Stomach (tissue), 8 donors: ENCODE measurements at regions not wholly inside any gene's neighbourhood (a gene's known extent, or its start where the extent isn't known, plus 50 kb on each side); places are given as distances from the start of the nearest gene placed in this dataset.

ENCODE experiments used
- DNase-seq, 2 donors: peaks; one replicate each; pipeline versions ENCODE4 v3.0.0 to v3.0.0-alpha.2; 2013 to 2019
- H3K27ac ChIP-seq, 5 donors: fragments of 200-600 bp in 4 of 5; sonication (generic) in 4 of 5; one replicate each; pipeline ENCODE4 v1.5.1; 2013 to 2019; ENCODE audit warnings: mild to moderate bottlenecking in 1 of 5, moderate library complexity in 1 of 5
- H3K27me3 ChIP-seq, 3 donors: fragments of 200-600 bp; sonication (generic); one replicate each; pipeline ENCODE4 v1.5.1; 2017 to 2019; ENCODE audit warnings: mixed run types in 1 of 3
- H3K36me3 ChIP-seq, 4 donors: fragments of 200-600 bp; sonication (generic); 1 replicate in 3 of 4; 2 replicates in 1 of 4; pipeline ENCODE4 v1.5.1; 2016 to 2019
- H3K4me1 ChIP-seq, 4 donors: fragments of 200-600 bp; sonication (generic); one replicate each; pipeline ENCODE4 v1.5.1; 2016 to 2019
- H3K4me3 ChIP-seq, 4 donors: fragments of 200-600 bp; sonication (generic) in 3 of 4; one replicate each; pipeline ENCODE4 v1.5.1; 2016 to 2019; ENCODE audit warnings: mild to moderate bottlenecking in 1 of 4
- H3K9me3 ChIP-seq, 4 donors: fragments of 200-600 bp; sonication (generic); one replicate each; pipeline ENCODE4 v1.5.1; 2016 to 2019
- EP300 ChIP-seq: sonication (generic); formaldehyde crosslinking; IDR thresholded peaks from one replicate; pipeline ENCODE4 v1.6.1; 2017; ENCODE audit warnings: antibody characterized with exemption
- POLR2A ChIP-seq, 4 donors: fragments of 450-650 bp; IDR thresholded peaks; one replicate each; pipeline ENCODE4 v1.6.1; 2016; ENCODE audit warnings: antibody characterized with exemption in 4 of 4, control low read depth in 2 of 4, mild to moderate bottlenecking in 1 of 4, moderate library complexity in 1 of 4
- POLR2AphosphoS5 ChIP-seq, 3 donors: sonication (generic); formaldehyde crosslinking; IDR thresholded peaks; one replicate each; pipeline ENCODE4 v1.6.1; 2016; ENCODE audit warnings: antibody characterized with exemption in 3 of 3
- WGBS, 5 donors: extraction: QIAGEN DNeasy Blood & Tissue Kit in 3 of 5; methylation state at CpG; one replicate each; pipeline versions ENCODE4 v1.1.5 to v1.1.7; 2013 to 2018; 5-methylcytosine and 5-hydroxymethylcytosine counted together
- intact Hi-C: fragments of 100-400 bp; cut with DNase I; formaldehyde crosslinking; loops from one replicate; pipeline ENCODE4 v1.15.1; 2023; ENCODE audit warnings: low total_unique reads
- TF ChIP-seq, protein P1 (sequence below), 7 experiments: fragments of 450-650 bp in 4 of 7; fragments of 200-600 bp in 3 of 7; sonication (generic) in 3 of 7; IDR thresholded peaks; one replicate each; pipeline ENCODE4 v1.5.1; 2016 to 2019; ENCODE audit warnings: antibody characterized with exemption in 7 of 7, control low read depth in 2 of 7, mild to moderate bottlenecking in 1 of 7
- donor health status: healthy with polysubstance abuse.
- donor health status: Bipolar disorder and iron deficiency.
- donor health status: healthy.

DNA sequence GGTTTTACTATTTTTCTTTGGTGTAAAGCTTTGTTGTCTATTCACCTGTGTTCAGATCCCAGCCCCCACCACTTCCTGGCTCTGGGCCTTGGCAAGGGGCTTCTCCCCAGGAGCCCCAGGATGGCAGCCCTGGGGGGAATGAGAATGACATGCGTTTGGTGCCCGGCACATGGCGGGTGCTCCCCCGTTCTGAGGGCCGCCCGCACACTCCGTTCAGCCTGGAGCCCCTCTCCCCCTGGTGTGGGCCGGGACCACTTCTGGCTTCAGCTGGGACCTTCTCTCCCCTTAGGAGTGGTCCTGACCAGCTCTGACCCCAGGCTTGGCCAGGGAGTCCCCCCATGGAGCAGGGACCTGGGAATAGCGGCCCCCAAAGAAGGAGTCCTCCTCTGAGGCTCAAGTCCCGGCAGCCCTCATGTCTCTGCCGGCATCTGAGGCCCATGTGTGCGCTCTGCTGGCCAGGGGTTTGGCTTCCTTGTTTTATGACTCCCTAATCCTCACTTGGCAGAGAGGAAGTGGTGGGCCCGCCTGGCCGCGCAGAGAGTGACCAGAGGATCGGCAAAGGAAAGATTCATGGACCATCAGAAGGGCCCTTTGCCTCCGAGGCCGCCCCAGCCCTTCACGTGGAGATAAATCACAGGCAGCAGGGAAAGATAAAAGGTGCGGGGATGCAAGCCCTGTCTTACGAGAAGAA is 57.0 kb upstream of the LMX1B start:
- WGBS, 5 donors = 77 to 94% (median 86%) methylated on average over 10 to 21 of the region's 21 CpGs
- Histone ChIP-seq H3K9me3 (no peaks in the 10 kb centered on the region), H3K27ac (no peak overlapping the region), H3K27me3 (peaks cover 0 to 27% (median 3%) of the 10 kb centered on the region in 3 donors), H3K36me3 (no peaks in the 10 kb centered on the region), H3K4me3 (no peak overlapping the region), H3K4me1 (no peaks in the 10 kb centered on the region)
- TF ChIP-seq, protein P1, sequence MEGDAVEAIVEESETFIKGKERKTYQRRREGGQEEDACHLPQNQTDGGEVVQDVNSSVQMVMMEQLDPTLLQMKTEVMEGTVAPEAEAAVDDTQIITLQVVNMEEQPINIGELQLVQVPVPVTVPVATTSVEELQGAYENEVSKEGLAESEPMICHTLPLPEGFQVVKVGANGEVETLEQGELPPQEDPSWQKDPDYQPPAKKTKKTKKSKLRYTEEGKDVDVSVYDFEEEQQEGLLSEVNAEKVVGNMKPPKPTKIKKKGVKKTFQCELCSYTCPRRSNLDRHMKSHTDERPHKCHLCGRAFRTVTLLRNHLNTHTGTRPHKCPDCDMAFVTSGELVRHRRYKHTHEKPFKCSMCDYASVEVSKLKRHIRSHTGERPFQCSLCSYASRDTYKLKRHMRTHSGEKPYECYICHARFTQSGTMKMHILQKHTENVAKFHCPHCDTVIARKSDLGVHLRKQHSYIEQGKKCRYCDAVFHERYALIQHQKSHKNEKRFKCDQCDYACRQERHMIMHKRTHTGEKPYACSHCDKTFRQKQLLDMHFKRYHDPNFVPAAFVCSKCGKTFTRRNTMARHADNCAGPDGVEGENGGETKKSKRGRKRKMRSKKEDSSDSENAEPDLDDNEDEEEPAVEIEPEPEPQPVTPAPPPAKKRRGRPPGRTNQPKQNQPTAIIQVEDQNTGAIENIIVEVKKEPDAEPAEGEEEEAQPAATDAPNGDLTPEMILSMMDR (IDR thresholded peaks at IDR 0.05) = no peak
- TF ChIP-seq EP300 (no peak), POLR2AphosphoS5 (IDR thresholded peaks at IDR 0.05) (no peak), POLR2A (IDR thresholded peaks at IDR 0.05) (no peak)
- intact Hi-C loops = loop anchor here (5.0 kb wide), 1 partner anchor 54 kb away; no protein-coding TSS in a partner anchor
- no peak for DNase-seq

DNA sequence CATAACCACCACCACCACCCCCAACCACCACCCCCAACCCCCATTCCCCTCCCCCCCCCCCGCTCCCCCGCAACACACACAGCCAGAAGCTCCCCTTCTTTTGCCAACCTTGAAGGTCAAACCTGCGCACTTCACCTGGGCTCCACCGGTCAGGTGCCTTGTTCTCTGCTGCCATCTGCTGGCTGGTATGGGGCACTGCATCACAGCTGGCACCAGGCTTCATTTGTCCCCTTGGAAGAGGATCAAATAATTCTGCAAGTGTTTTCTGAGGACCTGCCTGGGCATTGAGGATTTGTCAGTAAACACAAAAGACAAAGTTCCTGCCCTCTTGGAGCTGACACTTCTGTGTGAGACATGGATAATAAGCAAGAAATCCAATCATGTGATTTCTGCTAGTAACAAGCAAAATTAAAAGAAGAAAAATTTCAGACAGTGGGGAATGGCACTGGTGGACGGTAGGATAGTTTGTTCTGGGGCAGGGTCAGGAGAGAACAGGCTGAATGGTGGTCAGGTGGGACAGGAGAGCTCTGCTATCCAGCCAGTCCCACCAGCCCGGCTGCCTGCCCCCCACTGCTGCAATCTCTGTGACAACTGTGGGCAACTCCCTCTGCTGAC is 55.6 kb upstream of the LMX1B start:
- no peak overlapping the region for H3K27ac ChIP-seq
- H3K27me3 ChIP-seq = peaks cover 0 to 40% (median 3%) of the 10 kb centered on the region in 3 donors
- TF ChIP-seq POLR2AphosphoS5 (IDR thresholded peaks at IDR 0.05) (peak in 1 of 3 donors; percentile 24), POLR2A (IDR thresholded peaks at IDR 0.05) (no peak), EP300 (no peak)
- TF ChIP-seq, protein P1 (IDR thresholded peaks at IDR 0.05) = peak in 6 of 7 experiments; percentile 87 to 98 (median 94)
- H3K4me3 ChIP-seq = no peak overlapping the region
- H3K9me3 ChIP-seq = no peaks in the 10 kb centered on the region
- no peaks in the 10 kb centered on the region for H3K4me1 ChIP-seq
- WGBS, 5 donors = 8 to 17% (median 14%) methylated on average over 5 to 6 of the region's 6 CpGs
- intact Hi-C loops = loop anchor here (5.0 kb wide), 1 partner anchor 56 kb away; no protein-coding TSS in a partner anchor
- peak; percentile 80 to 87 for DNase-seq
- no peaks in the 10 kb centered on the region for H3K36me3 ChIP-seq

DNA sequence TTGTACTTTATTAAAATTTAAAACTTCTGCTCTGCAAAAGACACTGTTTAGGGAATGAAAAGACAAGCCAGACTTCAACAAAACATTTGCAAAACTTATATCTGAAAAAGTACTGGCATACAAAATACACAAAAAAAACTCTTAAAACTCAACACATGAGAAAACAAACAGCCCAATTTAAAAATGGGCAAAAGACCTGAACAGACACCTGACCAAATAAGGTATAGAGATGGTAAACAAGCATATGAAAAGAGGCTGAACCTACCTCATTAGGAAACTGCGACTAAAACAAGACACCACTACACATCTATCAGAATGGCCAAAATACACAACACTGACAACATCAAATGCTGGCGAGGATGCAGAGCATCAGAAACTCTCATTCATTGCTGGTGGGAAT is 54.4 kb upstream of the LMX1B start:
- intact Hi-C loops = loop anchor here (5.0 kb wide), 1 partner anchor 57 kb away; no protein-coding TSS in a partner anchor
- no peak for DNase-seq
- no peaks in the 10 kb centered on the region for H3K4me1 ChIP-seq
- H3K27me3 ChIP-seq = peaks cover 0 to 51% (median 9%) of the 10 kb centered on the region in 3 donors
- H3K36me3 ChIP-seq = no peaks in the 10 kb centered on the region
- H3K4me3 ChIP-seq = no peak overlapping the region
- WGBS, 5 donors = 72 to 95% (median 85%) methylated on average over 2 of the region's 2 CpGs
- no peaks in the 10 kb centered on the region for H3K9me3 ChIP-seq
- TF ChIP-seq POLR2AphosphoS5 (IDR thresholded peaks at IDR 0.05) = no peak
- TF ChIP-seq, protein P1 (IDR thresholded peaks at IDR 0.05) = no peak
- TF ChIP-seq POLR2A (IDR thresholded peaks at IDR 0.05) = no peak
- no peak for TF ChIP-seq EP300
- H3K27ac ChIP-seq = no peak overlapping the region

DNA sequence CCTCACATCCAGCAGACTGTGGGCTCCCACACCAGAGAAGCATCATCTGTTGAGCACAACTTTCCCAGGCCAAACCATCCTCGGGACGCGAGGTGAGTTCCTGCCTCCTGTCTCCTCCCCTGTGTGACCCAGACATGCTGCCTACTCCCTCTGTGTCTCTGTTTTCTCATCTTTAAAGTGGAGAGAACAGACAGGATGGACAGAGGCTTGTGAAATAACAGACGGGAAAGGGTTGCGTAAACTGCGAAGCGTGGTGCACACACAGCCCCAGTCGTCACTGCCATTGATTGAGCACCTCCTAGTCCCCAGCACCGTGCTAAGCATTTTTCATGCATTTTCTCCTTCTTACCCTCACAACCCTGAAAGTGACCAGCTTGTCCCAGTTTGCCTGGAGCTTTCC is 52.1 kb upstream of the LMX1B start:
- WGBS, 5 donors = 51 to 59% (median 54%) methylated on average over 9 of the region's 9 CpGs
- Histone ChIP-seq H3K4me3 (no peak overlapping the region), H3K36me3 (no peaks in the 10 kb centered on the region), H3K27ac (no peak overlapping the region), H3K9me3 (no peaks in the 10 kb centered on the region), H3K27me3 (peaks cover 0 to 74% (median 16%) of the 10 kb centered on the region in 3 donors), H3K4me1 (no peaks in the 10 kb centered on the region)
- intact Hi-C loops = no loop called here
- TF ChIP-seq, protein P1 (IDR thresholded peaks at IDR 0.05) = no peak
- no peak for TF ChIP-seq POLR2A (IDR thresholded peaks at IDR 0.05)
- TF ChIP-seq EP300 = no peak
- TF ChIP-seq POLR2AphosphoS5 (IDR thresholded peaks at IDR 0.05) = no peak
- no peak for DNase-seq
